Suprapubic skin (tissue), 3 donors: ENCODE measurements at regions not wholly inside any gene's neighbourhood (a gene's known extent, or its start where the extent isn't known, plus 50 kb on each side); places are given as distances from the start of the nearest gene placed in this dataset.

Experiments
- CTCF ChIP-seq, 2 donors: fragments of 200-600 bp in 1 of 2; fragments of 450-650 bp in 1 of 2; sonication (generic) in 1 of 2; IDR thresholded peaks; one replicate each; pipeline ENCODE4 v1.5.1; 2016 to 2019; ENCODE audit warnings: antibody characterized with exemption in 2 of 2, mild to moderate bottlenecking in 1 of 2, moderate library complexity in 1 of 2
- POLR2A ChIP-seq, 2 donors: fragments of 450-650 bp; IDR thresholded peaks; one replicate each; pipeline ENCODE4 v1.6.1; 2017; ENCODE audit warnings: antibody characterized with exemption in 2 of 2, mild to moderate bottlenecking in 2 of 2, moderate library complexity in 2 of 2

- no peak for TF ChIP-seq CTCF (IDR thresholded peaks at IDR 0.05)
- TF ChIP-seq POLR2A (IDR thresholded peaks at IDR 0.05): no peak
Observed at GRCh38 chr18:60599267-60599666, 226.7 kb upstream of the MC4R start.
